BE2C (cell line): ENCODE measurements at regions not wholly inside any gene's neighbourhood (a gene's known extent, or its start where the extent isn't known, plus 50 kb on each side); places are given as distances from the start of the nearest gene placed in this dataset.

ENCODE experiments used
- DNase-seq: peaks from one replicate; pipeline ENCODE4 v3.0.0-alpha.2; 2020
- H3K27me3 ChIP-seq: fragments of 250-450 bp; sonication (Bioruptor Pico); 2 replicates; pipeline ENCODE4 v1.5.1; 2020; ENCODE audit warnings: mild to moderate bottlenecking
- H3K36me3 ChIP-seq: fragments of 250-450 bp; sonication (Bioruptor Pico); 2 replicates; pipeline ENCODE4 v1.5.1; 2020; ENCODE audit warnings: mild to moderate bottlenecking
- H3K4me1 ChIP-seq: fragments of 250-450 bp; sonication (Bioruptor Pico); 2 replicates; pipeline ENCODE4 v1.5.1; 2020
- H3K4me3 ChIP-seq: 2 replicates; pipeline ENCODE4 v1.5.1; 2011; ENCODE audit warnings: low read depth, low read length
- H3K9me3 ChIP-seq: fragments of 250-450 bp; sonication (Bioruptor Pico); 2 replicates; pipeline ENCODE4 v1.5.1; 2020
- CTCF ChIP-seq: IDR thresholded peaks from 2 replicates; pipeline ENCODE4 v1.5.1; 2012; ENCODE audit warnings: mild to moderate bottlenecking, low read depth, low read length

- TF ChIP-seq CTCF: no peak
- Histone ChIP-seq H3K4me3 (no peak overlapping the region), H3K36me3 (no peaks in the 10 kb centered on the region), H3K27me3 (no peaks in the 10 kb centered on the region), H3K4me1 (no peaks in the 10 kb centered on the region), H3K9me3 (no peaks in the 10 kb centered on the region)
- DNase-seq: no peak
Observed at GRCh38 chr20:11982955-11983470, 65.3 kb downstream of the BTBD3 start.

GRCh38 chr20:11986954-11987353 is 69.3 kb downstream of the BTBD3 start:
- Histone ChIP-seq H3K4me1 (no peaks in the 10 kb centered on the region), H3K4me3 (no peak overlapping the region), H3K27me3 (no peaks in the 10 kb centered on the region), H3K9me3 (no peaks in the 10 kb centered on the region), H3K36me3 (no peaks in the 10 kb centered on the region)
- no peak for TF ChIP-seq CTCF
- no peak for DNase-seq

- no peak for DNase-seq
- Histone ChIP-seq H3K4me3 (no peak overlapping the region), H3K36me3 (no peaks in the 10 kb centered on the region), H3K27me3 (no peaks in the 10 kb centered on the region), H3K4me1 (no peaks in the 10 kb centered on the region), H3K9me3 (no peaks in the 10 kb centered on the region)
- TF ChIP-seq CTCF: no peak
Observed at GRCh38 chr20:11987526-11987925, 69.8 kb downstream of the BTBD3 start.

- DNase-seq: no peak
- H3K36me3 ChIP-seq: no peaks in the 10 kb centered on the region
- no peaks in the 10 kb centered on the region for H3K27me3 ChIP-seq
- H3K9me3 ChIP-seq: no peaks in the 10 kb centered on the region
- TF ChIP-seq CTCF: no peak
- no peak overlapping the region for H3K4me3 ChIP-seq
- H3K4me1 ChIP-seq: no peaks in the 10 kb centered on the region
Observed at GRCh38 chr20:11989018-11989771, 71.5 kb downstream of the BTBD3 start.

- TF ChIP-seq CTCF: no peak
- Histone ChIP-seq H3K27me3 (no peaks in the 10 kb centered on the region), H3K9me3 (no peaks in the 10 kb centered on the region), H3K4me1 (no peaks in the 10 kb centered on the region), H3K4me3 (no peak overlapping the region), H3K36me3 (no peaks in the 10 kb centered on the region)
- DNase-seq: no peak
Observed at GRCh38 chr20:11992426-11992825, 74.7 kb downstream of the BTBD3 start.

- no peak for TF ChIP-seq CTCF
- H3K27me3 ChIP-seq: no peaks in the 10 kb centered on the region
- DNase-seq: no peak
Observed at GRCh38 chr20:11993886-11994461, 76.3 kb downstream of the BTBD3 start.

More at GRCh38 chr20:11993886-11994461, 76.3 kb downstream of the BTBD3 start:
- H3K4me3 ChIP-seq: no peak overlapping the region
- no peaks in the 10 kb centered on the region for H3K4me1 ChIP-seq
- H3K9me3 ChIP-seq: no peaks in the 10 kb centered on the region
- no peaks in the 10 kb centered on the region for H3K36me3 ChIP-seq
